ENCODE measurements at regions not wholly inside any gene's neighbourhood (a gene's known extent, or its start where the extent isn't known, plus 50 kb on each side); places are given as distances from the start of the nearest gene placed in this dataset.

- H3K27me3 ChIP-seq (ENCODE audit: control insufficient read depth in 1 of 2, insufficient read depth in 2 of 2, low read length in 2 of 2) = no peaks in the 10 kb centered on the region
- H3K36me3 ChIP-seq (ENCODE audit: insufficient read depth, low read length) = no peaks in the 10 kb centered on the region
- H3K27ac ChIP-seq (ENCODE audit: low read depth, low read length) = no peak overlapping the region
- no peak overlapping the region for H3K9ac ChIP-seq (ENCODE audit: low read length)
- no peaks in the 10 kb centered on the region for H3K4me1 ChIP-seq (ENCODE audit: insufficient read depth, low read length)
- no peaks in the 10 kb centered on the region for H3K9me3 ChIP-seq (ENCODE audit: low read length)
- H3K4me3 ChIP-seq (ENCODE audit: low read depth in 1 of 2, low read length in 2 of 2) = no peak overlapping the region
Observed at GRCh38 chr2:162908567-162908966, 70.0 kb upstream of the KCNH7 start.

- Histone ChIP-seq H3K27me3 (ENCODE audit: control insufficient read depth in 1 of 2, insufficient read depth in 2 of 2, low read length in 2 of 2) (no peaks in the 10 kb centered on the region), H3K36me3 (ENCODE audit: insufficient read depth, low read length) (no peaks in the 10 kb centered on the region), H3K9me3 (ENCODE audit: low read length) (no peaks in the 10 kb centered on the region), H3K9ac (ENCODE audit: low read length) (no peak overlapping the region), H3K4me1 (ENCODE audit: insufficient read depth, low read length) (no peaks in the 10 kb centered on the region), H3K27ac (ENCODE audit: low read depth, low read length) (no peak overlapping the region), H3K4me3 (ENCODE audit: low read depth in 1 of 2, low read length in 2 of 2) (no peak overlapping the region)
Observed at GRCh38 chr2:162890690-162891311, 52.2 kb upstream of the KCNH7 start.

- Histone ChIP-seq H3K27me3 (ENCODE audit: control insufficient read depth in 1 of 2, insufficient read depth in 2 of 2, low read length in 2 of 2) (no peaks in the 10 kb centered on the region), H3K4me1 (ENCODE audit: insufficient read depth, low read length) (no peaks in the 10 kb centered on the region), H3K9me3 (ENCODE audit: low read length) (no peaks in the 10 kb centered on the region), H3K36me3 (ENCODE audit: insufficient read depth, low read length) (no peaks in the 10 kb centered on the region), H3K4me3 (ENCODE audit: low read depth in 1 of 2, low read length in 2 of 2) (no peak overlapping the region), H3K9ac (ENCODE audit: low read length) (no peak overlapping the region), H3K27ac (ENCODE audit: low read depth, low read length) (no peak overlapping the region)
Observed at GRCh38 chr2:162888652-162889051, 50.1 kb upstream of the KCNH7 start.

Measured in muscle layer of colon (tissue), 2 donors.